Neural cell (in vitro differentiated cells): ENCODE measurements at regions not wholly inside any gene's neighbourhood (a gene's known extent, or its start where the extent isn't known, plus 50 kb on each side); places are given as distances from the start of the nearest gene placed in this dataset.

ENCODE experiments used
- H2AFZ ChIP-seq: fragments of 200-600, 300-800 bp; sonication (generic), shearing (Covaris generic); 2 replicates; pipeline ENCODE4 v1.6.0; 2014; ENCODE audit warnings: low read depth, mild to moderate bottlenecking, antibody characterized with exemption, low read length, moderate library complexity
- H3F3A ChIP-seq: fragments of 200-600 bp; shearing (Covaris generic); 2 replicates; pipeline ENCODE4 v1.6.1; 2016; ENCODE audit warnings: mild to moderate bottlenecking, moderate library complexity, mixed read lengths, antibody characterized with exemption, low read length; ENCODE audit not compliant: insufficient read depth, poor library complexity, severe bottlenecking
- H3K27ac ChIP-seq: fragments of 200-600, 300-800 bp; sonication (generic), shearing (Covaris generic); 2 replicates; pipeline ENCODE4 v1.5.1; 2014; ENCODE audit warnings: mild to moderate bottlenecking, low read length, moderate library complexity
- H3K27me3 ChIP-seq: fragments of 300-800, 200-600 bp; sonication (generic), shearing (Covaris generic); 2 replicates; pipeline ENCODE4 v1.6.0; 2014; ENCODE audit warnings: mild to moderate bottlenecking, low read depth, low read length, moderate library complexity; ENCODE audit not compliant: insufficient read depth
- H3K36me3 ChIP-seq: fragments of 300-800, 200-600 bp; sonication (generic), shearing (Covaris generic); 2 replicates; pipeline ENCODE4 v1.5.1; 2014; ENCODE audit warnings: mild to moderate bottlenecking, antibody characterized with exemption, low read length, moderate library complexity; ENCODE audit not compliant: insufficient read depth
- H3K4me2 ChIP-seq: fragments of 300-800, 200-600 bp; sonication (generic), shearing (Covaris generic); 2 replicates; pipeline ENCODE4 v1.6.0; 2014; ENCODE audit warnings: mild to moderate bottlenecking, low read length
- H3K4me3 ChIP-seq: fragments of 300-800, 200-600 bp; sonication (generic), shearing (Covaris generic); 2 replicates; pipeline ENCODE4 v1.5.1; 2014; ENCODE audit warnings: mild to moderate bottlenecking, low read length, moderate library complexity
- H3K79me2 ChIP-seq: fragments of 200-600 bp; shearing (Covaris generic); replicated peaks from 2 replicates; pipeline ENCODE4 v1.6.0; 2014; ENCODE audit warnings: mild to moderate bottlenecking, low read length, moderate library complexity; ENCODE audit not compliant: insufficient read depth
- H3K9ac ChIP-seq: fragments of 300-800, 200-600 bp; sonication (generic), shearing (Covaris generic); 2 replicates; pipeline ENCODE4 v1.6.1; 2016; ENCODE audit warnings: mild to moderate bottlenecking, low read length, mixed read lengths
- H3K9me2 ChIP-seq: fragments of 200-600 bp; shearing (Covaris generic); 2 replicates; pipeline ENCODE4 v1.6.1; 2016; ENCODE audit warnings: mild to moderate bottlenecking, low read length, mixed read lengths; ENCODE audit not compliant: insufficient read depth
- H3K9me3 ChIP-seq: fragments of 200-600, 300-800 bp; sonication (generic), shearing (Covaris generic); 2 replicates; pipeline ENCODE4 v1.6.1; 2016; ENCODE audit warnings: mild to moderate bottlenecking, mixed run types, low read length, moderate library complexity, mixed read lengths
- H4K20me1 ChIP-seq: fragments of 200-600 bp; shearing (Covaris generic); 2 replicates; pipeline ENCODE4 v1.6.1; 2016; ENCODE audit warnings: mild to moderate bottlenecking, mixed run types; ENCODE audit not compliant: insufficient read depth
- CTCF ChIP-seq: fragments of 450-650 bp; IDR thresholded peaks from 2 replicates; pipeline ENCODE4 v1.5.1; 2014; ENCODE audit warnings: antibody characterized with exemption, mild to moderate bottlenecking, moderate library complexity; ENCODE audit not compliant: poor library complexity, severe bottlenecking
- EP300 ChIP-seq: fragments of 450-650 bp; conservative IDR thresholded peaks from 2 replicates; pipeline ENCODE4 v1.6.1; 2014; ENCODE audit warnings: antibody characterized with exemption, mild to moderate bottlenecking, moderate library complexity; ENCODE audit not compliant: poor library complexity, severe bottlenecking
- EZH2 ChIP-seq: fragments of 200-600, 300-800 bp; shearing (Covaris generic), sonication (generic); IDR thresholded peaks from 2 replicates; pipeline ENCODE4 v1.6.1; 2014; ENCODE audit warnings: antibody characterized with exemption, low read length, borderline replicate concordance, mild to moderate bottlenecking; ENCODE audit not compliant: insufficient read depth, poor library complexity, severe bottlenecking
- MXI1 ChIP-seq: fragments of 450-650 bp; conservative IDR thresholded peaks from 2 replicates; pipeline ENCODE4 v1.6.1; 2014; ENCODE audit warnings: antibody characterized with exemption, mild to moderate bottlenecking; ENCODE audit not compliant: poor library complexity, severe bottlenecking
- POLR2AphosphoS5 ChIP-seq: IDR thresholded peaks from 2 replicates; pipeline ENCODE4 v1.6.1; 2012
- RAD21 ChIP-seq: fragments of 450-650 bp; conservative IDR thresholded peaks from 2 replicates; pipeline ENCODE4 v1.6.1; 2014; ENCODE audit warnings: antibody characterized with exemption, mild to moderate bottlenecking, moderate library complexity
- REST ChIP-seq: IDR thresholded peaks from 2 replicates; pipeline ENCODE4 v1.6.1; 2012; ENCODE audit warnings: borderline replicate concordance
- SMC3 ChIP-seq: fragments of 450-650 bp; conservative IDR thresholded peaks from 2 replicates; pipeline ENCODE4 v1.6.1; 2014; ENCODE audit warnings: antibody characterized with exemption, mild to moderate bottlenecking, moderate library complexity; ENCODE audit not compliant: poor library complexity
- TAF1 ChIP-seq: IDR thresholded peaks from 2 replicates; pipeline ENCODE4 v1.6.1; 2012; ENCODE audit warnings: low read depth

- H3K9me3 ChIP-seq = no peaks in the 10 kb centered on the region
- no peak for TF ChIP-seq POLR2AphosphoS5
- no peak for TF ChIP-seq EZH2
- no peak for TF ChIP-seq SMC3
- no peak for TF ChIP-seq TAF1
- TF ChIP-seq MXI1 = no peak
- TF ChIP-seq REST = no peak
- TF ChIP-seq CTCF = no peak
- TF ChIP-seq RAD21 = no peak
- TF ChIP-seq EP300 = no peak
- no peak overlapping the region for H3K9ac ChIP-seq
- H2AFZ ChIP-seq = no peak overlapping the region
- no peaks in the 10 kb centered on the region for H3F3A ChIP-seq
- no peaks in the 10 kb centered on the region for H3K36me3 ChIP-seq
- H3K4me3 ChIP-seq = no peak overlapping the region
- no peaks in the 10 kb centered on the region for H4K20me1 ChIP-seq
- H3K9me2 ChIP-seq = no peaks in the 10 kb centered on the region
- H3K27me3 ChIP-seq = no peaks in the 10 kb centered on the region
- no peak overlapping the region for H3K27ac ChIP-seq
- no peaks in the 10 kb centered on the region for H3K79me2 ChIP-seq
- H3K4me2 ChIP-seq = no peak overlapping the region
These were observed 794.6 kb upstream of the ZNF608 start for GRCh38 chr5:125541085-125541484.

- H3K4me3 ChIP-seq = peak overlapping the region; percentile 10
- peaks cover 4% of the 10 kb centered on the region for H3F3A ChIP-seq
- no peaks in the 10 kb centered on the region for H3K36me3 ChIP-seq
- peak overlapping the region; percentile 25 for H3K9ac ChIP-seq
- no peaks in the 10 kb centered on the region for H3K9me3 ChIP-seq
- no peaks in the 10 kb centered on the region for H3K9me2 ChIP-seq
- H3K79me2 ChIP-seq = no peaks in the 10 kb centered on the region
- H3K27me3 ChIP-seq = no peaks in the 10 kb centered on the region
- H3K4me2 ChIP-seq = no peak overlapping the region
- no peak overlapping the region for H2AFZ ChIP-seq
- H3K27ac ChIP-seq = peak overlapping the region; percentile 33
- TF ChIP-seq SMC3 (no peak), CTCF (no peak), EP300 (peak; percentile 66), MXI1 (no peak), POLR2AphosphoS5 (peak; percentile 63)
- H4K20me1 ChIP-seq = no peaks in the 10 kb centered on the region
These were observed 803.0 kb upstream of the ZNF608 start for GRCh38 chr5:125549322-125549911.
